ENCODE measurements at regions not wholly inside any gene's neighbourhood (a gene's known extent, or its start where the extent isn't known, plus 50 kb on each side); places are given as distances from the start of the nearest gene placed in this dataset.

- no peak overlapping the region for H3K27ac Mint-ChIP-seq
- H3K36me3 Mint-ChIP-seq = no peaks in the 10 kb centered on the region
- CTCF ChIA-PET = no interaction called here
- H3K9me3 Mint-ChIP-seq = no peaks in the 10 kb centered on the region
- DNase-seq = no peak
- peaks cover 10% of the 10 kb centered on the region for H3K4me1 Mint-ChIP-seq
- no peaks in the 10 kb centered on the region for H3K27me3 Mint-ChIP-seq
- no peak overlapping the region for H3K4me3 Mint-ChIP-seq
Observed at GRCh38 chr9:107215381-107215780, 67.7 kb upstream of the RAD23B start.

DNA sequence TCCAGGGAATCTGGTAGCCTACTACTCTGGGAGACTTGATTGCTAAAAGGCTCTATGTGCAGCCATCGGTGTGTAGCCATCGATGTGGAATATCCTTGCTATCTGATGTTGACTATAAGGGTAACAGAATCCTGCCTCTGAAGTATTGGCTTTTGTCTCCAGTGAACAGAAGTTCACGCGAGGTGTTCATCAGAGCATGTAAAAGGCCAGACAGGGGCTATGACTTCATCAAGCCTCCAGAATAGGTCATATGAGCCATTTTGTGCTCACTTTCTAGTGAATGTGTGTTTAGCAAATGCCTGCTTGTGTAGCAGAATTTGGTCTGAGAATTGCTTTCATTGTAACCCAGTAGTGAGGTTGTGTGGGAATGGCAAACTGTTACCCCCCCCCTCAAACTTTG is 66.8 kb upstream of the RAD23B start:
- Mint-ChIP-seq H3K4me3 (no peak overlapping the region), H3K4me1 (peaks cover 10% of the 10 kb centered on the region), H3K27ac (no peak overlapping the region), H3K27me3 (no peaks in the 10 kb centered on the region), H3K9me3 (no peaks in the 10 kb centered on the region), H3K36me3 (no peaks in the 10 kb centered on the region)
- CTCF ChIA-PET = no interaction called here
- DNase-seq = no peak

DNA sequence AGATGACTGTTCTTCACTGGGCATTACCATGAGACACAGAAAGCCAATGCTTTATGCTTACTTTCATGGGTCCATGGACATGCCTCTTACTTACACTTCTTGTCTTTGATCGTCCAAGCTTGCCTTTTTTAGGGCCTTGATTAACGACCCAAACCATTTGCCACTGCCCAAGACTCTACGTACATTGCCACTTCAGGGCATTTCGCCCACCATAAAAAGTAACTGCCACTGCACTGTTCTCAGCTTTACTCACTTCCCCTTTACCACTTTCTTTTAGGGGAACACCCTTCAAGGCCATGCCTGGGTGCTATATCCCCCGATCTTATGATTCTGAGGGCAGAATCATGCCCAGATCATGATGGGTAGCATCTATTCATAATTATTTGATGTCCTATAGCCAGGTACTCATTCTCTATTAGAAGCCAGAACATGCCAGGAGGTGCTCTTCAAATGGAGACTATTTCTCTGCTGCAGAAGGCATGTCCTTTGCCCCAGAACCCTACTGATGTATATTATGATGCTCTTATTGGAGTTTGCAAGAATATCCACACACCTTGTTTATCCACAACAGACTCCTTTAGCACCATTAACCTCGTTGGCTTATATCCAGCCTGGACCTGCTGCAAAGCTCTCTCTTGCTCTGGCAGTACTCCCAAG is 64.1 kb upstream of the RAD23B start:
- H3K36me3 Mint-ChIP-seq = no peaks in the 10 kb centered on the region
- DNase-seq = no peak
- CTCF ChIA-PET = no interaction called here
- no peaks in the 10 kb centered on the region for H3K27me3 Mint-ChIP-seq
- H3K27ac Mint-ChIP-seq = no peak overlapping the region
- H3K9me3 Mint-ChIP-seq = no peaks in the 10 kb centered on the region
- H3K4me3 Mint-ChIP-seq = no peak overlapping the region
- peaks cover under 1% of the 10 kb centered on the region for H3K4me1 Mint-ChIP-seq

DNA sequence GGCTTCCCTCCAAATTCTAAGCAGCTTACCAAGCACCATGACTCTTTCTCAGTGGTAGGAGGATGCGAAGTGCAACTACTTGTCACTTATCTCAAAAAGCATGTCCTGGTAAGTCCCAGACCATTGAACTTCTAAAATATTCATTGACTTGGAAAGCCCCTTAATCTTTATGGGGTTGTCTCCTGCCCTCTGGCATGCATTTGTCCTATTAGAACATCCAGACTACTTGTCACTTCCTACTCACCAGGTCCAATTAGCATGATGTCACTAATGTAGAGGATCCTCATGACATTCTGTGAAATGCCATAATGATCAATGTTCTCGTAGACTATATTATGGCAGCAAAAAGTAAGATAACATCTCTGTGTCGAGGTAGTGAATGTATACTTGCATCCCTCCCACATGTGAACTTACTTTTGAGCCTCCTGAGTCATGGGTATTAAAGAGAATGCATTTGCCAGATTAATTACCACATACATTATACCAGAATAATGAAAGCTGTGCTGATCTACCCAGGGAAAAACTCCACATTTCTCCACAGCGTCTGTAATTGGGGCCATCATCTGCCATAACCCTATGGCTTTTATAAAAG is 63.5 kb upstream of the RAD23B start:
- CTCF ChIA-PET = no interaction called here
- H3K4me3 Mint-ChIP-seq = no peak overlapping the region
- no peak overlapping the region for H3K27ac Mint-ChIP-seq

DNA sequence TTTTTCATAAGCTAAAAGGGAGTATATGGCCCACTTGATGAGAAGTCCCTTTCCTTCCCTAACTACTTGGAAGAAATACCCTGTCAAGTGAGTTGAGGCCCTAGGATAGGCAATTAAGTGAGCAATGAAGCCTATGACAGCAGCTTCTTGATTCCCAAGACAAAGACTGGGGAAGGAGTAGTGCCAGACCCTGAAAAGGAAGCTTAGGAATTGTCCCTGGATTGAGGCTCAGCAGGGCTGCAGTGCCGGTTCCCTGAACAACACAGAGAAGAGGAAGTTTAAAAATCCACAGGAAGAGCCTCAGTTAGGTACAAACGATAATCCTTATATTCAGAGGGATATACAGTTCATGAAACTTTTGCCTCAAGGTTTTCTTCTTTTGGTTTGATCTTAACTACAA is 61.8 kb upstream of the RAD23B start:
- no peak overlapping the region for H3K4me3 Mint-ChIP-seq
- no peaks in the 10 kb centered on the region for H3K27me3 Mint-ChIP-seq
- H3K9me3 Mint-ChIP-seq = no peaks in the 10 kb centered on the region
- no peak overlapping the region for H3K27ac Mint-ChIP-seq
- no peaks in the 10 kb centered on the region for H3K4me1 Mint-ChIP-seq
- CTCF ChIA-PET = no interaction called here
- H3K36me3 Mint-ChIP-seq = no peaks in the 10 kb centered on the region
- no peak for DNase-seq

More for the DNA sequence above, 63.5 kb upstream of the RAD23B start:
- H3K27me3 Mint-ChIP-seq = no peaks in the 10 kb centered on the region
- no peak for DNase-seq
- H3K36me3 Mint-ChIP-seq = no peaks in the 10 kb centered on the region
- H3K9me3 Mint-ChIP-seq = no peaks in the 10 kb centered on the region
- H3K4me1 Mint-ChIP-seq = no peaks in the 10 kb centered on the region

GRCh38 chr9:107222020-107222522 is 61.0 kb upstream of the RAD23B start:
- no peaks in the 10 kb centered on the region for H3K9me3 Mint-ChIP-seq
- H3K4me3 Mint-ChIP-seq = no peak overlapping the region
- DNase-seq = no peak
- CTCF ChIA-PET = no interaction called here
- H3K27me3 Mint-ChIP-seq = no peaks in the 10 kb centered on the region
- H3K36me3 Mint-ChIP-seq = no peaks in the 10 kb centered on the region
- no peaks in the 10 kb centered on the region for H3K4me1 Mint-ChIP-seq
- no peak overlapping the region for H3K27ac Mint-ChIP-seq

DNA sequence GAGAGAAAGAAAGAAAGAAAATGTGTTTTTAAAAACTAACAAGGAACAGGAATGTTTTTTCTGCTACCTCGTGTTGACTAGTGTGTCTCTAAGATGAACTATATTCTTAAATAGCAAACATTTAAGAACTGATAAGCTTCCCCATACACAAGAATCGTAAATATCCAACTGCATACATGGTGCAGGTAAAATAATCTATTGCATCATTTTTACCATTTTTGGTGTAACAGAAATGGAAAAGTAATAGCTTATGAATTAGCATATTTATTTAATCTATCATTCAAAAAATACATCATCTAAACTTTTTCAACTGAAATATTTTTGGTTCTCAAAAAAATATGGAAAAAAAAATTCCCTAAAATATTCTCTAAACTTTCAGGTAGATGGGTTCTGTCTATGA is 59.7 kb upstream of the RAD23B start:
- Mint-ChIP-seq H3K27me3 (no peaks in the 10 kb centered on the region), H3K4me3 (no peak overlapping the region), H3K36me3 (no peaks in the 10 kb centered on the region), H3K27ac (no peak overlapping the region), H3K9me3 (no peaks in the 10 kb centered on the region), H3K4me1 (no peaks in the 10 kb centered on the region)
- CTCF ChIA-PET = no interaction called here
- no peak for DNase-seq

GRCh38 chr9:107224252-107224651 is 58.8 kb upstream of the RAD23B start:
- no peaks in the 10 kb centered on the region for H3K9me3 Mint-ChIP-seq
- H3K27ac Mint-ChIP-seq = no peak overlapping the region
- no peaks in the 10 kb centered on the region for H3K36me3 Mint-ChIP-seq
- CTCF ChIA-PET = no interaction called here
- H3K4me3 Mint-ChIP-seq = no peak overlapping the region
- peaks cover 3% of the 10 kb centered on the region for H3K27me3 Mint-ChIP-seq
- no peaks in the 10 kb centered on the region for H3K4me1 Mint-ChIP-seq
- no peak for DNase-seq

GRCh38 chr9:107226421-107226820 is 56.7 kb upstream of the RAD23B start:
- Mint-ChIP-seq H3K27ac (no peak overlapping the region), H3K4me1 (no peaks in the 10 kb centered on the region), H3K27me3 (peaks cover 8% of the 10 kb centered on the region), H3K9me3 (no peaks in the 10 kb centered on the region), H3K4me3 (no peak overlapping the region), H3K36me3 (no peaks in the 10 kb centered on the region)
- CTCF ChIA-PET = no interaction called here
- DNase-seq = no peak

GRCh38 chr9:107227774-107228173 is 55.3 kb upstream of the RAD23B start:
- no peak overlapping the region for H3K4me3 Mint-ChIP-seq
- H3K9me3 Mint-ChIP-seq = no peaks in the 10 kb centered on the region
- no peaks in the 10 kb centered on the region for H3K36me3 Mint-ChIP-seq
- H3K27me3 Mint-ChIP-seq = peaks cover 8% of the 10 kb centered on the region
- H3K4me1 Mint-ChIP-seq = no peaks in the 10 kb centered on the region
- no peak overlapping the region for H3K27ac Mint-ChIP-seq
- CTCF ChIA-PET = no interaction called here
- DNase-seq = no peak

DNA sequence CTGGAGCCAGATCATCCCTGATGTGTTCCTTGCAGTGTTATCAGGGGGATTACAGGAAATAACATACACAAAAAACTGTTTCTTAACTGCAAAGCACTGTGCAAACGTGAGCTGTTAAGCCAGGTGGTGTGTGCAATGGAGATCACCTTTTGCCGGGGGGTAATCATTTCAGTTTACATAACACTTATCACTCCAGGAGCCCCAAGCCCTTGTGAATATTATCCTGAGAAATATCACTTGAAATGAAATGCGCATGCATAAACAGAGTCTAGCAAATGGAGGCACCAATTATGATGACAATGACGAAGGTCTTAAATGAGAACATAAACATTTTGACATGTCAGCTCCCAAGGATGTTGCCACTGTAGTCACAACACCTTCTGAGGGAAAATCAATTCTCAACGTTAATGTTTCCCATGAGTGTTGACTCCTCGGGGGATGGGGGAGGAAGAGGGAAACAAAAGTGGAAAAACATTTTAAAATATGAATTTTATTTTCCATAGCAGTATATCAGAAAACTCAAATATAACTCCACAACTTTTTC is 54.5 kb upstream of the RAD23B start:
- Mint-ChIP-seq H3K4me3 (no peak overlapping the region), H3K9me3 (no peaks in the 10 kb centered on the region), H3K27me3 (peaks cover 8% of the 10 kb centered on the region), H3K4me1 (no peaks in the 10 kb centered on the region), H3K27ac (no peak overlapping the region), H3K36me3 (no peaks in the 10 kb centered on the region)
- no peak for DNase-seq
- CTCF ChIA-PET = no interaction called here

DNA sequence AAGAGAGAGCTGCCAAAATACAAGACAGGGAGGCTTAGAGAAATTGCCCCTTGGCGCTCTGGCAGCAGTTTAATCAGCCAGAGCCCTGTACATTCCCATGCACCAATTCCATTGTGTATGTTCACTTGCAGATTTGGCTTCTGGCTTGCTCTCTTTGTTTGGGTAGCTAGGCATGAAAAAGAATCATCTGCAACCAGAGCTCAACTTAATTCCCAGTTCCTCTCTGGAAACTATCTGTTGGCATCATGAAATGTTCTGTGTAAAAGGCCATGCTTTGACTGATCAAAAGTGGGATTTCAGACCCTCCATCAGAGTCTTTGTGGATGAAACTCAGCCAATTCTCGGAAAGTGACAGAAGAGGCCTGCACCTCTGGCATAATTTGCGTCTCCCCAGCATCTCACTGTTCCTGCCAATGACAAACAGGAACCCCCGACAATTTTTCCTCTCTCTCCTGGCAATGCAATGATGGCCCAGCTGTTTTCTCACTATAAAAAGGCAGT is 53.8 kb upstream of the RAD23B start:
- no peaks in the 10 kb centered on the region for H3K4me1 Mint-ChIP-seq
- H3K9me3 Mint-ChIP-seq = no peaks in the 10 kb centered on the region
- DNase-seq = no peak
- H3K4me3 Mint-ChIP-seq = no peak overlapping the region
- CTCF ChIA-PET = no interaction called here
- H3K36me3 Mint-ChIP-seq = no peaks in the 10 kb centered on the region
- peaks cover 8% of the 10 kb centered on the region for H3K27me3 Mint-ChIP-seq
- no peak overlapping the region for H3K27ac Mint-ChIP-seq

Data from activated naive CD4-positive, alpha-beta T cell treated with anti-CD3 and anti-CD28 coated beads, Interleukin-2, amount 10 ng/mL, durations not matched to agents 7 days and 5 days (primary cell).